Left cardiac atrium (tissue), 4 donors: ENCODE measurements at regions not wholly inside any gene's neighbourhood (a gene's known extent, or its start where the extent isn't known, plus 50 kb on each side); places are given as distances from the start of the nearest gene placed in this dataset.
"Not testable (repeated sequence)": the region's sequence is repeated elsewhere in the genome, so short reads cannot be mapped to it uniquely, and the experiment has no call there.

Experiments used
- ATAC-seq, 2 donors: fragments of 200-7000 bp; cut with Tn5 transposase; one replicate each; pipeline ENCODE4 v1.9.1; 2020; ENCODE audit warnings: mild to moderate bottlenecking in 2 of 2, moderate library complexity in 2 of 2
- DNase-seq: peaks from one replicate; pipeline ENCODE4 v3.0.0-alpha.2; 2020
- intact Hi-C, 2 donors: fragments of 100-400 bp; cut with DNase I; formaldehyde crosslinking; loops; one replicate each; pipeline versions ENCODE4 v1.14.1 to v1.15.1; 2022 to 2023
- donor health status: DM: no; HTN: yes; CAD: no.
- donor health status: DM: no; HTN: yes; CAD: no; lungs with severe emphysema.
- donor health status: DM: yes; HTN: yes; CAD: no.
- donor health status: Dilated cardiomyopathy.

DNA sequence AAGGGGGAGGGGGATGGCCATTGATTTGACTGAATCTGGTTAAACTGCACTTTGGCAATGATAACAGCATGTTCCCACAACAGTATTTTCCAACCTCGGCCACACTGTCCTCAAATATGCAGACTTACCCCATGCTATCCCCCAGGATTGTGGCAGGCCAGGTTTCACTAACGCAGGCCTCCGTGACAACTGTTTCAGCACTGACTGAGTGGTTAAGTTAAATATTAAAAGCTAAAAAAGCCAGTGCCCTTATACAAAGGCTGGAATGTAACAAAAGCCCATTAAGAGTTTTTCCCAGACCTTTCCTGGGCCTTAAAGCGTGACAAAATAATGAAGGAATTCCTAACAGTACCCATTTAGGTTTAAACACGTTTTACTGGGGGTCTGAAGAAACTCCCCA, 202.9 kb downstream of the USP25 start:
- intact Hi-C loops, result no loop called here
- DNase-seq (no peak), ATAC-seq (no peak)

DNA sequence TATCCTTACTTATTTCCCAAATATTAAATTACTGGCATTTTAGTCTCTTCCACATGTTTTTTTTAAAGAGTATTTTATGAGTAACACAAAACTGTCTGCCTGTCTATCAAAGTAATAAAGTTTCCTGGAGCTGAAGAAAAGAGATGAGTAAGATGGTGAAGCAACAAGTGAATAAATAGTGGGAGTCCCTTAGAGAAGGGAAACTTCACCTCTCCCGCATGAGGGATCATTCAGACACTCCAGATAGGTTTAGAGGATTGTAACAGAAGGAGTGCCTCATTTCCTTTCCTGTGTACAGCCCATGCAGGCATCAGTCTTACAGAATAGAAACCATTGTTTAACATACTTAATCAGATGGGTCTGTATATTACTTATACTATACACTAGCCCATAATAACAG, 205.7 kb downstream of the USP25 start:
- ATAC-seq (no peak), DNase-seq (no peak)
- intact Hi-C loops, result no loop called here

DNA sequence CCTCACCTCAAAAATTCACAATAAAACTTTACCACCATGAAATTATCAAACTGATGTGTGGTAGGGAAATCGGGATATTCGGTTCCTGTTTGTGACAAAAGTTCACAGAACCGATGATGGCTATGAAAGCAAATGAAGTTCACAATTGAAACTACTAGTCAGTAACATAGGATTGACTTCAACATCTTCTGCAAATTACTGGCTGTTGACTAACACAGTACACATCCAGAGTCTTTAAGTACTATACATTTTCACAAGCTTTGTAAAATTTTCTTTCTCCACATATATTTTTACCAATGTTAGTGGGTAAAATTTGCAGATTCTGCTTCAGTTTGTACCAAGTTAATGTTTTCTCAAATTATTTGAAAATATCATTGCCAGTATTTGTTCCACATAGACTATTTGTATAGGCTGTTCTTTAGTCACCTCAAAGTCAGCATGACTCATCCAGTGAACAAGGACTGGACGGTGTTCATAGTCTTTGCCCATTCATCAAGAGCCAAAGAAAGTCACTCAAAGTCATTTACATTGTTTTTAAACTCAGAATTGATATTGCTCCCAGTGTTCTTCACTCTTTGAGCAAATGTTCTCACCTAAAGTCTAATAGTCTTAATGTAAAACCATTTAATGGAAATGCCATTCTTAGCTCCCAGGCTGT, 213.4 kb downstream of the USP25 start:
- intact Hi-C loops, result no loop called here
- no peak for DNase-seq
- no peak for ATAC-seq

DNA sequence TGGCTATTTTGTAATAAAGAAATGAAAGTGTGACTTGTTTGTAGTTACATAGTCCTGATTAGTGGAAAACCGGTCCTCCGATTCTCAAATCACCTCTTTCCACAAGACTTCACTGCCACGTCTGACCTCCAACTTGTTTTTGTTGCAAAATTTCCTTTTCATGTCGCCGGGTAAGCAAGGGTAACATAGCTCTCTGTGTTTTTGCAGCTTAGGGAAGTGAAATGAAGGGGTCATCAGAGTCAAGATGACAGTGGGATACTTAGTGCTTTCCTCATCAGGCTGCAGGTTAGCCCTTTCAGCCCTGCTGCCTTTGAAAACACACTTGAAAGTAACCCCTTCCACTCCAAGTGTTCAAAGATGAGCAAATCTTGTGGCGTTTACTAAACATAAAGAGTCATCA, 217.9 kb downstream of the USP25 start:
- DNase-seq (no peak), ATAC-seq (no peak)
- intact Hi-C loops, result no loop called here

DNA sequence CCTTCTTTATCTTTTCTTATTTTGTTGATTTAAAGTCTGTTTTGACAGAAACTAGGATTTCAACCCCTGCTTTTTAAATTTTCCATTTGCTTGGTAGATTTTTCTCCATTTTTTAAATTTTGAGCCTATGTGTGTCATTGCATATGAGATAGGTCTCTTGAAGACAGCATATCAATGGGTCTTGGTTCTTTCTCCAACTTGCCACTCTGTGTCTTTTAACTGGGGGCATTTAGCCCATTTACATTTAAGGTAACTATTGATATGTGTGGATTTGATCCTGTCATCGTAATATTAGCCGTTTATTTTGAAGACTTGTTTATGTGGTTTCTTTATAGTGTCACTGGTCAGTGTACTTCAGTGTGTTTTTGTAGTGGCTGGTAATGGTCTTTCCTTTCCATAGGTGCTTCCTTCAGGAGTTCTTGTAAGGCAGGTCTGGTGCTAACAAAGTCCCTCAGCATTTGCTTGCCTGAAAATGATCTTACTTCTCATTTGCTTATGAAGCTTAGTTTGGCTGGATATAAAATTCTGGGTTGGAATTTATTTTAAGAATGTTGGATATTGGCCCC, 223.9 kb downstream of the USP25 start:
- no peak for ATAC-seq
- intact Hi-C loops, result no loop called here
- DNase-seq, result no peak

DNA sequence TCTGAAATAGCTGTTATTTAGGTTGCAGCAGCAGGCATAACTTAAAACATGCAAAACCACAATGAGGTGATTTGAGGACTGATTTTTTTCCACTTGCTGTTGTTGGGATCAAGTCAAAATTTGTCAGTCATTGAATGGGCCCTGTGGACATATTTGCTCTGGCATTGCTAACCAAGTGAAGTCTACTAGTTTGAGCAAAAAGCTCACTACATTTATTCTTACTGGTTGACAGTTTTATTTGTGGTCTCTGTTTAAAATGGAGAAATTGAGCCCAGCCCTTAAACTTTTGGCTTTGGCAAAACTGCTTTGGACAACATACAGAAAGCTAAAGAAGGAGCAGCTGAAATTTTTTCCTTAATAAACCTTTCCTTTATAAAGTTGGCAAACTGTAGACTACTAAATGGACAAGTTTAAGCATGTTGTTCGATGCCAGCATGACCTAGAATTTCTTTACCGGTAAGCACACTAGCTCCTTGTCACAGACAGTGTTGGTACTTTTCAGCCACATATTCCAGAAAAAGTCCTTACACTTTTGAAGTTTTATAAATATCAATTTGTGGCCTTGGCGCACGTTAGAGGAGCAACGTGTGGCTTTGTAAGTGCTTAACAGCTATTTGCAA, 234.6 kb downstream of the USP25 start:
- DNase-seq, result no peak
- ATAC-seq, result no peak
- intact Hi-C loops, result no loop called here

DNA sequence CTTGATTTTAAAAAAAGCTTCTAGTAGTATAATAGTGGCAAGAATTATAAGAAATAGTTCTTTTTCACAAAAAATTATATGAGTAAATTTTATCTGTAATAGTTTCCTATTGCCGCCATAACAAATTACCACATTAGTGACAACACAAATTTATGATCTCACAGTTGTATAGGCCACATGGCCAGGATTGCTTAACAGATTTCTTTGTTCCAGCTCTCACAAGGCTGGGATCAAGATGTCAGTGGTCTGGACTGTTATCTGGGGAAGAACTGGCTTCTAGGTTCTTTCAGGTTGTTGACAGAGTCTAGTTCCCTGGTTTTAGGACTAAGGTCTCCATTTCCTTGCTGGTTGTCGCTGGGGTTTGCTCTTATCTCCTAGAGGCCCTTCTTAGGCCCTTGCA, 236.4 kb downstream of the USP25 start:
- DNase-seq (no peak), ATAC-seq (no peak)
- intact Hi-C loops, result no loop called here

DNA sequence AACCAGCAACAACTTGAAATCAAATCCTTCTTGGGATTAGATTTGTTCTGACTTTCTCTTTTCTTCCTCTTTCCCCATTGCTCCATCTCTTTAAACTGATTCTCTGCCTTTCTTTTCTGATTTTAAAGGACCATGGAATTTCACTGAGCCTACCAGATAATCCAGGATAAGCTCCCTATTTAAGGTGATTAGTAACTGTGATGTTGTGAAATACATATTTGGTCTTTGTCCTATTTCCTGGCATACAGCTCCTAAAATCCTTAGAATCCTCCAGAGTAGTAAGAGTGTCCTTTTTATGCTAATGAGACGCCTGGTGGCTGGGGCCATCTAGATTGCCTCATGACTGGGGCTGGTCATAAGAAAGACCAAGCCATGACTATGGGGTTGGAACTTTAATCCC, 236.9 kb downstream of the USP25 start:
- no peak for ATAC-seq
- intact Hi-C loops, result no loop called here
- no peak for DNase-seq

DNA sequence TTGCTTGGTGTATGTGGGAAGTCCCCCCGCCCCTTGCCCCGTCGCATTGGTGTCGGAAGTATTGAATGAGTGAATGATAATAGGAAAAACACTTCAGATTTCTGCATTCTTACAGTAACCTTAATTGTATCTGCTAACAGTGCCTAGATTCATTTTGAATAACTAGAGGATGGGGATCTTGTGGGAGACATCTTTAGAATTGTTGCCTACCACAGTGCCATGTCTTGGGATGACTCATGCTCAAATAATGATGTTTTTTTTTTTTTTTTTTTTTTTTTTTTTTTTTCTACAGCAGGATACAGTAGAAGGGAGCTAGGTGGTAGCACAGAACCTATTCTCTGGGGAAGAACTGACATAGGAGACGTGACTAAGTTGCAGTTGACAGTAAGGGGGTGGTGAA, 237.9 kb downstream of the USP25 start:
- ATAC-seq, result no peak
- no peak for DNase-seq
- intact Hi-C loops, result no loop called here

DNA sequence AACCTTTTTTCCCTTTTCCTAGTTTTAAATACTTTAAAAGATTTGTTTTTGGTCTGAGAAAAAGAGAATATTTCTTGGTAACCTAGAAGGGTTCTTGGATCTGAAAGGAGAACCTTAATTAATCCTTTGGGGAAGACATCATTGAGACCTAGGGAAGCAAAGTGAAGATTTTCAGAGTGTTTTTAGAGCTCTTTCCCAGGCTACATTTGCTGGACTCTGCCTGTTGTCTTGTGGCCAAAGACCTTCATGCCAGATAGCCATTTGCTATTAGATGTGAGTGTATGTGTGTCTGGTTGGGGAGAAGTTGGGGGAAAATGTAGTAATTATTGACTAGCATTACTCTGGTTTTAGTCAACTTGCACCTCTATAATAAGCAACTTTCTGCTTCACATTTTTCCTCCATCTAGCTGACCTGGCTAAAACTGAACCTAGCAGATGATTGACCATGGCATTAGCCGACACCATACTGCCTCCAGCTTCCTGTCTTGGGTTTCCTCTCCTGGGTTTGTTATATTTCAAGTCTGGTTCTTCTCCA, 239.1 kb downstream of the USP25 start:
- intact Hi-C loops, result no loop called here
- DNase-seq (no peak), ATAC-seq (no peak)

DNA sequence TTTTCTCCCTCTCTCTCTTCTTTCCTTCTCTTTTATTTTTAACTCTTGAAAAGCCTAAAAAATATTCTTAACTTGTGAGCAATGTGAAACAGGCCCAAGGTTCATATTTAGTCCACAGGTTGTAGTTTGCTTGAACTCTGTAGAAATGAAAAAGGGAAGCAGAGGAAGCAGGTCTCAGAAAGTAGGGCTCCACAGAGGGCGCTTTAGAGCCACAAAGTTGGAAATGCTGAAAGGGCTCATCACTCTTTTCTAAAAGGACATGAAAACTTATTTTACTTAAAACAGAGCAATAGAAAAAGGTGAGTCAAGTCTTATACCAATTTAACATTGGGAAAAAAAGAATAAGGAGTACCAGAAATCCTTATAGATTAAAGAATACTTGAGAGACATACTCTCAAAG, 247.0 kb downstream of the USP25 start:
- DNase-seq, result no peak
- intact Hi-C loops, result no loop called here
- ATAC-seq, result no peak

DNA sequence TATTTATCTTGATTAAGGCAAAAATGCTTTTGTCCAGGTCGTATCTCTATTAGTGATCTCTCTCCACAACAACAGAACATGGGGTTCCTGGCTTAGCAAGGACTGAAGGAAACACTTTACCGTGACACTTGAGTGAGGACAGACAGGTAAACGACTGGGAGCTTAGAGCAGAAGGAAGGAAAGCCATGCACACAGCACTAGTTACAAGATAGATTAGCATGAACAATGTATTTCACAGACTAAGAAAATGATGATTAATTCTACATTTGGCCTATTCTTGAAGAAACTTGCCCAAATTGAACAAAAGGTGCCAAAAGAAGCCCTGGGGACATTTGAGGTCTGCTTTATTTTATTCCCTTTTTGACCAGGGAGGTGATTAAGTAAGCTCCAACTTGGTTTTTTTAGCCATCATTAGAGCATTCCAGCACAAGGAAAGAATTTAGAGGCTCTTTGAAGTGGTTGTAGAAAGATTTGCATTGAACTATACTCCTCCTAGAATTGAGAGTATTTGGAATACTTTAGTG, 248.5 kb downstream of the USP25 start:
- intact Hi-C loops, result no loop called here
- ATAC-seq, result no peak
- no peak for DNase-seq

DNA sequence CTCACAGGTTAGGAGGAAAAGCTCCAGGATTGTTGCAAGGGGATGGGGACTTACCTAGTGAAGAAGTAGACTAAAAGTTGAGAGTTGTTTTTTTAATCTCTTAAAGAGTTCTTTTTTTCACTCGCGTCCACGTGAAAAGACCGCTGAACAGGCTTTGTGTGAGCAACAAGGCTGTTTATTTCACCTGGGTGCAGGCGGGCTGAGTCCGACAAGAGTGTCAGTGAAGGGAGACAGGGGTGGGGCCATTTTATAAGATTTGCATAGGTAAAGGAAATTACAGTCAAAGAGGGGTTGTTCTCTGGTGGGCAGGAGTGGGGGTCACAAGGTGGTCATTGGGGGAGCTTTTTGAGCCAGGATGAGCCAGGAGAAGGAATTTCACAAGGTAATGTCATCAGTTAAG, 249.7 kb downstream of the USP25 start:
- ATAC-seq, DNase-seq, intact Hi-C loops: not testable (repeated sequence)

DNA sequence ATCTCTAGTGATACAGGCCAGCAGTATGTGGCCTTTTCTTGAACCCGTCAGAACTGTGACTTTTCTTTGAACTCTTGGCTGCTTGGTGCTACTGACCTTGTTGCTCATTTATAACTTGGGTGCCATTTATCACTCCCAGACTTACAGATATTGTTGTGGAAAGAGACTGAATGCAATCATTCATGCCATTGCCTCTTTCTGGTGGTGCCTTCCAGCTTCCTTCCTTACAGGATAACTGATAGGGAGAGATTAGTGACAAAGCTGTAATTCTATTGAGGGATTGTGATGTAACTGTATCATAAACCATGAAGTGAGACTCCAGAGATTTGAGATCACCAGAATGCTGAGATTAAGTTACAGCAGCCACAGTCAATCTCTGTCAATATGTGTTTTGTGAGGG, 256.5 kb downstream of the USP25 start:
- DNase-seq (no peak), ATAC-seq (no peak)
- intact Hi-C loops, result no loop called here

DNA sequence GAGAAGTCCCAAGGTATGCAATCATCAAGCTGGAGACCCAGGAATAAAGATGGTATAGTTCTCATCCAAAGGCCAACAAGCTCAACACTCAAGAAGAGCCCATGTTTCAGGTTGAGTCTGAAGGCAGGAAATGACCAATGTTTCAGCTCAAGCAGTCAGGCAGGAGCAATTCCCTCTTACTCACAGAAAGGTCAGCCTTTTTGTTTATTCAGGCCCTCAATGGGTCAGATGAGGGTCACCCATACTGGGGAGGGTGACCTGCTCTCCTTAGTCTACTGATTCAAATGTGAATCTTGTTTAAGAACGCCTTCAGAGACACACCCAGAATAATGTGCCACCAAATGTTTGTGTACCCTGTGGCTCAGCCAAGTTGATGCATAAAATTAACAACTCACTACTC, 262.4 kb downstream of the USP25 start:
- ATAC-seq (no peak), DNase-seq (no peak)
- intact Hi-C loops, result no loop called here

DNA sequence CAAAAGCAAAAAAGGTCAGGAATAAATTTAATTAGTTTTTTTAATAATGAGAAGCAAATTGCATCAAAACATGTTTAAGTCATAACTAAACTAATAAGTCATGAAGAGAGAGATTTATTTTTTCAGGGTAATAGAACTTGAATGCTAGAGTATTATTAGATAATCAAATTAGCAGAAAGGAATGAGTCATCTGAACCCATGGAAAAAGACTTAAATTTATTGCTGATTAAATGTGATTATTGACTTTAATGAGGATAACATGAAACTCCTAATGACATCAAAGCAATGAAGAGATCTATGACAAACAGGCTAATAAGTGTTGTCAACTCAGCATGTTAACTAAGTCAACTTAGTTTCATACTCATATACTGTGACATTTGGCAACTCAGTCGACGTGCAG, 264.2 kb downstream of the USP25 start:
- DNase-seq (no peak), ATAC-seq (no peak)
- intact Hi-C loops, result no loop called here

DNA sequence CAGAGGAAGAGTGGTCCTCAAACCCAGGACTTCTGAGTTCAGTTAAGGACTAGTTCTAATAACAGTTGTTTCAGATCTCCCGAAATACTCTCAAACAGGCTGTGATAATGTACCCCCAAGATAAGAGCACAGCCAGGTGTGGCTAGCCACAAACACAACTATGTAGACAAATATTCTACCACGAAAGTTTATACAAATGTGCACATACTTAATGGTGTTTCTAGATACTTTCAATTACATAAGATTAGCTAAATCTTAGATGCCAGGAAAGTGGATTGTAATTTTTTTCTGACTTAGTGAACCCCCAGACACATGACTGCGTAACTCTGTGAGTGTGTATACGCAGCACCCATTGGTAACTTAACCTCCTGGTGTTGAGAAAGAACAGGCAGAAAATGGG, 270.0 kb downstream of the USP25 start:
- ATAC-seq (no peak), DNase-seq (no peak)
- intact Hi-C loops, result no loop called here

DNA sequence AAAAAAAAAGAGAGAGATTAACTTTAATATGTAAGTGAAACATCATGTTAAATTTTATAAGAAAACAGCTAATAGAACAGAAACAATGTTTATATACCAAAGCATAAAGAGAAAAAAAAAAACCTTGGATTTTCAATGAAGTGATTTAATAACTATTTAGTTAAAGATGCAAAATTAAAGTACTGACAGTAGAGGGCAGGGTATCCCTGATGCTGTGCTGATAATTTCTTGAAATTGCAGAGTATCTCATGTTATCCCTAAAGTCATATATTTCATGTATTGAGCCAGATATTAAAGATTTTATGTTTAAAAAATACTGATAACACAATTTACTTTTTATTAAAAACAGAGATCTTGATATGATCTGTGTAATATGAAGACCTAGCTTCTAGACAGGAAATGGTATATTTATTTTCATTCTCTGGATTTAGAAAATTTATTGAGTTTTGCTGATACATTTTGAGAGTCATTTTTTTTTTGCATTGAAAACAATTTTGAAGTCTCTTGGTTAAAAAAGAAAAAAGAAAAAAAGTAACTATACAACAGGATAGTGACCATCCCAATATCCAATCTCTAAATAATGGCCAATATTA, 273.2 kb downstream of the USP25 start:
- no peak for ATAC-seq
- DNase-seq, result no peak
- intact Hi-C loops, result no loop called here

DNA sequence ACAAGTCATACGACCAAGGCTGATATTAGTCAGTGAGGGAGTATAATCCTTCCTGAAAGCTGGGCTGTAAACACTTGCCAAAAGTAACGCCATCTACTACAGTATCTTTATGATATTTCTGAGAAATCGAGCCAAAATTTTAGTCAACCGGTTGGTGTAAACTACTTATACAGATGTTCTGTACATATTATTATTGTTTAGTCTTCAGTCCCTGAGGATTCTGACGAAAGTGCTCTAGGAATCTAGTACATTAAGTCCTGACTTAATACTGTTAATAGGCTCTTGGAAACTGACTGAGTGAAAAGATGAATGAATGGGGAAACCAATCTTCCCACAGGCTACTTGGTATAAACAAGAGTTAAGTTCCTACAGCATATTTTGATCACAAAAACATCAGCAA, 274.3 kb downstream of the USP25 start:
- DNase-seq (no peak), ATAC-seq (no peak)
- intact Hi-C loops, result no loop called here

DNA sequence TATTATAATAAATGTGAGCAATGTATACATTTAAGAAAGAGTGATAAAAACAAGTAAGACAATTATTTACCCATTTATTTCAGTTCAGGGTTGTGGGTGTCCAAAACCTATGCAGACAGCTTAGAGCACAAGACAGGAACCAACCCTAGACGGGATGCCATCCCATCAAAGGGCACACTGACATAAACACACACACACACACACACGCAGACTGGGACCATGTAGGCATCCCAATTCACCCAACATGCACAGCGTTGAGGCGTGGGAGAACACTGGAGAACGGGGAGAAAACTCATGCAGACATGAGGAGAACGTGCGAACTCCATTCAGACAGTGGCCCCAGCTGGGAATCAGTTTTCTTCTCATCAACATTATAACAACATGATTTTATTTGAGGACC, 274.7 kb downstream of the USP25 start:
- no peak for ATAC-seq
- no peak for DNase-seq
- intact Hi-C loops, result no loop called here
